IMR-90 (cell line): ENCODE measurements at regions not wholly inside any gene's neighbourhood (a gene's known extent, or its start where the extent isn't known, plus 50 kb on each side); places are given as distances from the start of the nearest gene placed in this dataset.

ENCODE experiments used
- ATAC-seq: fragments of 200-7000 bp; cut with Tn5 transposase; 2 replicates; pipeline ENCODE4 v1.9.1; 2020; ENCODE audit warnings: low read depth, mild to moderate bottlenecking, moderate library complexity
- BruUV-seq: library from RNA; stranded (reverse); fragments of 400-500 nt; replicated peaks from 2 replicates; lab custom pipeline; 2021; lab: Mats Ljungman, UMichigan
- CTCF ChIA-PET: fragments of 300-600 bp; formaldehyde crosslinking; extraction: SDS; loops from one replicate; lab custom pipeline; 2021; ENCODE audit warnings: antibody characterized with exemption; lab: Yijun Ruan, JAX
- POLR2A ChIA-PET: fragments of 300-600 bp; sonication (Branson Sonifier 250); formaldehyde crosslinking; loops from one replicate; lab custom pipeline; 2022; ENCODE audit warnings: antibody characterized with exemption; ENCODE audit not compliant: unreplicated experiment; lab: Charles Lee
- DNase-seq: peaks from one replicate; pipeline ENCODE4 v3.0.0; 2013
- H2AFZ ChIP-seq: replicated peaks from 2 replicates; pipeline ENCODE3; 2013; ENCODE audit warnings: low read length, mild to moderate bottlenecking; ENCODE audit not compliant: poor library complexity
- H2AK5ac ChIP-seq: 2 replicates; pipeline ENCODE4 v1.6.1; 2013; ENCODE audit warnings: low read depth, low read length, inconsistent platforms
- H2AK9ac ChIP-seq: replicated peaks from 2 replicates; pipeline ENCODE3; 2013; ENCODE audit warnings: mild to moderate bottlenecking, low read depth, low read length, moderate library complexity; ENCODE audit not compliant: poor library complexity
- H2BK120ac ChIP-seq: 2 replicates; pipeline ENCODE4 v1.6.1; 2013; ENCODE audit warnings: low read depth, low read length, inconsistent platforms
- H2BK15ac ChIP-seq: 3 replicates; pipeline ENCODE4 v1.6.1; 2013; ENCODE audit warnings: low read depth, low read length, inconsistent platforms
- H2BK20ac ChIP-seq: 2 replicates; pipeline ENCODE4 v1.6.1; 2013; ENCODE audit warnings: low read depth, mild to moderate bottlenecking, inconsistent platforms, low read length, moderate library complexity
- H2BK5ac ChIP-seq: 2 replicates; pipeline ENCODE4 v1.6.1; 2013; ENCODE audit warnings: mild to moderate bottlenecking, low read depth, low read length, inconsistent platforms; ENCODE audit not compliant: poor library complexity, severe bottlenecking
- H3K14ac ChIP-seq: replicated peaks from 2 replicates; pipeline ENCODE4 v1.6.1; 2013; ENCODE audit warnings: low read depth, low read length, inconsistent platforms
- H3K18ac ChIP-seq: 2 replicates; pipeline ENCODE4 v1.6.1; 2013; ENCODE audit warnings: low read depth, low read length, control low read depth
- H3K23ac ChIP-seq: 2 replicates; pipeline ENCODE4 v1.6.1; 2013; ENCODE audit warnings: low read depth, low read length, inconsistent platforms
- H3K27ac ChIP-seq: 2 replicates; pipeline ENCODE4 v1.5.1; 2013; ENCODE audit warnings: mild to moderate bottlenecking, control low read depth, low read length; ENCODE audit not compliant: insufficient read depth
- H3K27me3 ChIP-seq: 2 replicates; pipeline ENCODE4 v1.6.1; 2013; ENCODE audit warnings: low read length; ENCODE audit not compliant: control insufficient read depth, insufficient read depth
- H3K36me3 ChIP-seq: 2 replicates; pipeline ENCODE4 v1.6.1; 2013; ENCODE audit warnings: low read length, mixed read lengths; ENCODE audit not compliant: control insufficient read depth, insufficient read depth
- H3K4ac ChIP-seq: 2 replicates; pipeline ENCODE4 v1.6.1; 2013; ENCODE audit warnings: low read depth, low read length, inconsistent platforms
- H3K4me1 ChIP-seq: 2 replicates; pipeline ENCODE4 v1.6.1; 2013; ENCODE audit warnings: low read length, mixed read lengths; ENCODE audit not compliant: control insufficient read depth, insufficient read depth
- H3K4me2 ChIP-seq: 2 replicates; pipeline ENCODE4 v1.6.1; 2013; ENCODE audit warnings: low read depth, mild to moderate bottlenecking, control low read depth, low read length, moderate library complexity
- H3K4me3 ChIP-seq: 2 replicates; pipeline ENCODE4 v1.5.1; 2013; ENCODE audit warnings: low read depth, mild to moderate bottlenecking, control low read depth, low read length, moderate library complexity; ENCODE audit not compliant: insufficient read depth
- H3K56ac ChIP-seq: 2 replicates; pipeline ENCODE4 v1.6.1; 2013; ENCODE audit warnings: low read length, inconsistent platforms; ENCODE audit not compliant: insufficient read depth; ENCODE audit errors: extremely low read depth
- H3K79me1 ChIP-seq, 2 experiments: 2 replicates each; pipeline ENCODE4 v1.6.1; 2013; ENCODE audit warnings: low read length in 2 of 2, inconsistent platforms in 1 of 2, low read depth in 1 of 2
- H3K9ac ChIP-seq: 2 replicates; pipeline ENCODE4 v1.6.1; 2013; ENCODE audit warnings: low read depth, low read length, control low read depth
- H3K9me1 ChIP-seq: 2 replicates; pipeline ENCODE4 v1.6.1; 2013; ENCODE audit warnings: low read length, inconsistent platforms; ENCODE audit not compliant: insufficient read depth
- H3K9me3 ChIP-seq: 2 replicates; pipeline ENCODE4 v1.6.1; 2013; ENCODE audit warnings: low read length; ENCODE audit not compliant: control insufficient read depth, insufficient read depth
- H4K20me1 ChIP-seq: 2 replicates; pipeline ENCODE4 v1.6.1; 2013; ENCODE audit warnings: low read length, inconsistent platforms; ENCODE audit not compliant: insufficient read depth
- H4K5ac ChIP-seq: 2 replicates; pipeline ENCODE4 v1.6.1; 2013; ENCODE audit warnings: mild to moderate bottlenecking, low read depth, low read length, control low read depth
- H4K8ac ChIP-seq, 2 experiments: 2 replicates each; pipeline ENCODE4 v1.6.1; 2013; ENCODE audit warnings: low read depth in 2 of 2, low read length in 2 of 2, control low read depth in 1 of 2, inconsistent platforms in 1 of 2
- H4K91ac ChIP-seq: 2 replicates; pipeline ENCODE4 v1.6.1; 2013; ENCODE audit warnings: low read depth, low read length, inconsistent platforms; ENCODE audit not compliant: insufficient read depth
- RCOR1 ChIP-seq: IDR thresholded peaks from 2 replicates; pipeline ENCODE4 v1.6.1; 2012; ENCODE audit warnings: mild to moderate bottlenecking, low read length, improper control_type of control experiment; ENCODE audit not compliant: insufficient replicate concordance
- USF2 ChIP-seq: fragments of 150-350 bp; IDR thresholded peaks from 2 replicates; pipeline ENCODE4 v1.6.1; 2017; ENCODE audit warnings: mild to moderate bottlenecking, antibody characterized with exemption, low read length, low read depth
- WGBS, 2 experiments: methylation state at CpG; one replicate each; pipeline versions ENCODE4 v1.1.5 to v1.1.7; 2013; ENCODE audit warnings: missing lambda C conversion rate in 2 of 2; ENCODE audit not compliant: insufficient read length in 1 of 2; ENCODE audit errors: extremely low coverage in 2 of 2; 5-methylcytosine and 5-hydroxymethylcytosine counted together
- dilution Hi-C: fragments of 300-500 bp; cut with HindIII; formaldehyde crosslinking; loops from one replicate; pipeline ENCODE4 v1.14.3; 2018; ENCODE audit warnings: low sequenced_read_pairs; ENCODE audit not compliant: unreplicated experiment
- in situ Hi-C: fragments of 300-500 bp; cut with MboI; formaldehyde crosslinking; loops from 3 replicates; pipeline ENCODE4 v1.14.3; 2019; ENCODE audit warnings: low sequenced_read_pairs, inconsistent platforms, mixed read lengths
- intact Hi-C: fragments of 100-400 bp; cut with micrococcal nuclease; formaldehyde crosslinking; loops from 2 replicates; pipeline ENCODE4 v1.10.0; 2022

- no TSS peak for BruUV-seq
- Histone ChIP-seq H2BK20ac (no peak overlapping the region), H3K27ac (no peak overlapping the region), H3K4me1 (no peaks in the 10 kb centered on the region), H3K23ac (no peak overlapping the region), H3K36me3 (no peaks in the 10 kb centered on the region), H2BK15ac (no peak overlapping the region), H3K9me1 (no peaks in the 10 kb centered on the region), H3K9ac (no peak overlapping the region), H3K14ac (no peak overlapping the region), H3K4ac (no peak overlapping the region), H2AK5ac (no peak overlapping the region), H3K18ac (no peak overlapping the region), H3K4me2 (no peak overlapping the region), H4K8ac (no peak overlapping the region), H3K27me3 (no peaks in the 10 kb centered on the region), H3K9me3 (peaks cover 49% of the 10 kb centered on the region), H2BK120ac (no peak overlapping the region), H3K4me3 (no peak overlapping the region), H4K20me1 (no peaks in the 10 kb centered on the region), H2BK5ac (no peak overlapping the region), H4K91ac (no peak overlapping the region), H3K79me1 (no peaks in the 10 kb centered on the region), H4K5ac (no peak overlapping the region), H3K56ac (no peak overlapping the region), H2AFZ (peak overlapping the region; percentile 63), H2AK9ac (no peak overlapping the region)
- POLR2A ChIA-PET: no interaction called here
- DNase-seq (no peak), ATAC-seq (no peak)
- intact Hi-C loops: no loop called here
- WGBS, 2 experiments: 20% methylated on average over 1 of the region's 19 CpGs; no CpG with 5 or more reads in 1 of the 2 experiments
- dilution Hi-C loops: no loop called here
- TF ChIP-seq USF2 (no peak), RCOR1 (no peak)
- in situ Hi-C loops: no loop called here
- CTCF ChIA-PET: no interaction called here
Measured at GRCh38 chr18:78558948-78559347, 420.7 kb upstream of the SALL3 start.
